PC-3 (cell line): ENCODE measurements at regions not wholly inside any gene's neighbourhood (a gene's known extent, or its start where the extent isn't known, plus 50 kb on each side); places are given as distances from the start of the nearest gene placed in this dataset.

Source experiments
- ATAC-seq: fragments of 200-7000 bp; cut with Tn5 transposase; 2 replicates; pipeline ENCODE4 v1.9.1; 2020; ENCODE audit warnings: mild to moderate bottlenecking, moderate library complexity
- BruUV-seq: library from RNA; stranded (reverse); fragments of 400-500 nt; replicated peaks from 2 replicates; lab custom pipeline; 2021; lab: Mats Ljungman, UMichigan
- CTCF ChIA-PET: fragments of 300-600 bp; sonication (Branson Sonifier 250); formaldehyde crosslinking; loops from one replicate; lab custom pipeline; 2022; ENCODE audit warnings: antibody characterized with exemption; lab: Charles Lee
- POLR2A ChIA-PET: fragments of 300-600 bp; sonication (Branson Sonifier 250); formaldehyde crosslinking; loops from one replicate; lab custom pipeline; 2022; ENCODE audit warnings: antibody characterized with exemption; ENCODE audit not compliant: unreplicated experiment; lab: Charles Lee
- DNase-seq: peaks from one replicate; pipeline ENCODE4 v3.0.0-alpha.2; 2015
- H2AFZ ChIP-seq: fragments of 300-600 bp; sonication (generic); 2 replicates; pipeline ENCODE4 v1.6.0; 2016; ENCODE audit warnings: antibody characterized with exemption, low read length
- H3F3A ChIP-seq: fragments of 300-600 bp; sonication (generic); one replicate; pipeline ENCODE4 v1.6.0; 2017; ENCODE audit warnings: antibody characterized with exemption, low read length, control low read depth, mild to moderate bottlenecking; ENCODE audit not compliant: unreplicated experiment
- H3K27ac ChIP-seq: fragments of 300-600 bp; sonication (generic); 2 replicates; pipeline ENCODE4 v1.5.1; 2016; ENCODE audit warnings: mild to moderate bottlenecking, low read length
- H3K27me3 ChIP-seq: fragments of 300-600 bp; sonication (generic); 2 replicates; pipeline ENCODE4 v1.6.1; 2016; ENCODE audit warnings: low read length, mixed read lengths
- H3K36me3 ChIP-seq: fragments of 300-600 bp; sonication (generic); 2 replicates; pipeline ENCODE4 v1.6.1; 2016; ENCODE audit warnings: low read depth, mixed run types, low read length, mixed read lengths
- H3K4me1 ChIP-seq: fragments of 300-600 bp; sonication (generic); 2 replicates; pipeline ENCODE4 v1.5.1; 2016; ENCODE audit warnings: low read length; ENCODE audit not compliant: insufficient read depth
- H3K4me2 ChIP-seq: fragments of 300-600 bp; sonication (generic); 2 replicates; pipeline ENCODE4 v1.6.0; 2016; ENCODE audit warnings: low read length
- H3K4me3 ChIP-seq: fragments of 300-600 bp; sonication (generic); 2 replicates; pipeline ENCODE4 v1.5.1; 2016; ENCODE audit warnings: mild to moderate bottlenecking, low read length, mixed read lengths
- H3K79me2 ChIP-seq: fragments of 300-600 bp; sonication (generic); 2 replicates; pipeline ENCODE4 v1.6.1; 2017; ENCODE audit warnings: low read length, mixed read lengths
- H3K9ac ChIP-seq: fragments of 300-600 bp; sonication (generic); 2 replicates; pipeline ENCODE4 v1.6.0; 2016; ENCODE audit warnings: mild to moderate bottlenecking, low read length
- H3K9me2 ChIP-seq: fragments of 300-600 bp; sonication (generic); replicated peaks from 2 replicates; pipeline ENCODE4 v1.6.1; 2016; ENCODE audit warnings: mixed run types, low read length, mixed read lengths
- H3K9me3 ChIP-seq: fragments of 300-600 bp; sonication (generic); 2 replicates; pipeline ENCODE4 v1.6.1; 2016; ENCODE audit warnings: low read length, mixed read lengths
- H4K20me1 ChIP-seq: fragments of 300-600 bp; sonication (generic); 2 replicates; pipeline ENCODE4 v1.6.1; 2016; ENCODE audit warnings: low read length, mixed read lengths
- CTCF ChIP-seq: fragments of 300-600 bp; sonication (generic); conservative IDR thresholded peaks from 2 replicates; pipeline ENCODE4 v1.5.1; 2017; ENCODE audit warnings: antibody characterized with exemption, low read depth, mild to moderate bottlenecking, low read length
- EZH2 ChIP-seq: fragments of 300-600 bp; sonication (generic); IDR thresholded peaks from one replicate; pipeline ENCODE4 v1.6.1; 2017; ENCODE audit warnings: antibody characterized with exemption, mild to moderate bottlenecking, low read length; ENCODE audit not compliant: unreplicated experiment
- EZH2phosphoT487 ChIP-seq: fragments of 300-600 bp; sonication (generic); IDR thresholded peaks from 2 replicates; pipeline ENCODE4 v1.6.1; 2018; ENCODE audit warnings: mild to moderate bottlenecking, antibody characterized with exemption, low read length, borderline replicate concordance
- intact Hi-C: fragments of 100-400 bp; cut with micrococcal nuclease; formaldehyde crosslinking; loops from 2 replicates; pipeline ENCODE4 v1.9.0; 2023

- H3K36me3 ChIP-seq, result no peaks in the 10 kb centered on the region
- no peaks in the 10 kb centered on the region for H4K20me1 ChIP-seq
- no peak overlapping the region for H3K4me3 ChIP-seq
- H3K27ac ChIP-seq, result no peak overlapping the region
- H3K27me3 ChIP-seq, result no peaks in the 10 kb centered on the region
- no TSS peak for BruUV-seq
- no peaks in the 10 kb centered on the region for H3F3A ChIP-seq
- no peak overlapping the region for H2AFZ ChIP-seq
- TF ChIP-seq EZH2 (no peak), CTCF (no peak), EZH2phosphoT487 (no peak)
- no peaks in the 10 kb centered on the region for H3K79me2 ChIP-seq
- no peak for ATAC-seq
- no peaks in the 10 kb centered on the region for H3K4me1 ChIP-seq
- intact Hi-C loops, result no loop called here
- CTCF ChIA-PET, result no interaction called here
- DNase-seq, result no peak
- no peaks in the 10 kb centered on the region for H3K9me2 ChIP-seq
- no peaks in the 10 kb centered on the region for H3K9me3 ChIP-seq
- H3K9ac ChIP-seq, result no peak overlapping the region
- POLR2A ChIA-PET, result no interaction called here
- H3K4me2 ChIP-seq, result no peak overlapping the region
Measured at GRCh38 chr5:159708090-159708489, 208.2 kb upstream of the ADRA1B start.

- BruUV-seq, result no TSS peak
- Histone ChIP-seq H2AFZ (no peak overlapping the region), H3K27ac (no peak overlapping the region), H3K9me3 (no peaks in the 10 kb centered on the region), H3K27me3 (no peaks in the 10 kb centered on the region), H3K9me2 (no peaks in the 10 kb centered on the region), H3K4me3 (no peak overlapping the region), H3K4me1 (no peaks in the 10 kb centered on the region), H3K4me2 (no peak overlapping the region), H3K9ac (no peak overlapping the region), H3K79me2 (no peaks in the 10 kb centered on the region), H4K20me1 (no peaks in the 10 kb centered on the region), H3F3A (no peaks in the 10 kb centered on the region), H3K36me3 (no peaks in the 10 kb centered on the region)
- no peak for ATAC-seq
- intact Hi-C loops, result no loop called here
- no peak for DNase-seq
- TF ChIP-seq CTCF (no peak), EZH2phosphoT487 (no peak), EZH2 (no peak)
- CTCF ChIA-PET, result no interaction called here
- POLR2A ChIA-PET, result no interaction called here
Measured at GRCh38 chr5:159712672-159713071, 203.6 kb upstream of the ADRA1B start.

- Histone ChIP-seq H3K36me3 (no peaks in the 10 kb centered on the region), H3K9me2 (no peaks in the 10 kb centered on the region), H3K79me2 (no peaks in the 10 kb centered on the region), H3K4me1 (no peaks in the 10 kb centered on the region), H3K4me3 (no peak overlapping the region), H3K9me3 (no peaks in the 10 kb centered on the region), H3K27me3 (no peaks in the 10 kb centered on the region), H2AFZ (no peak overlapping the region), H3K27ac (no peak overlapping the region), H3F3A (no peaks in the 10 kb centered on the region), H3K9ac (no peak overlapping the region), H3K4me2 (no peak overlapping the region), H4K20me1 (no peaks in the 10 kb centered on the region)
- ChIA-PET POLR2A (no interaction called here), CTCF (no interaction called here)
- DNase-seq (no peak), ATAC-seq (no peak)
- TF ChIP-seq EZH2 (no peak), EZH2phosphoT487 (no peak), CTCF (no peak)
- no TSS peak for BruUV-seq
- intact Hi-C loops, result no loop called here
Measured at GRCh38 chr5:159713254-159713653, 203.0 kb upstream of the ADRA1B start.
